HG02852 (cell line): ENCODE measurements at regions not wholly inside any gene's neighbourhood (a gene's known extent, or its start where the extent isn't known, plus 50 kb on each side); places are given as distances from the start of the nearest gene placed in this dataset.

Experiments used
- ATAC-seq: cut with Tn5 transposase; IDR thresholded peaks from one replicate; pipeline ENCODE4 v1.9.1; 2021; ENCODE audit warnings: mild to moderate bottlenecking, moderate library complexity; ENCODE audit not compliant: unreplicated experiment

DNA sequence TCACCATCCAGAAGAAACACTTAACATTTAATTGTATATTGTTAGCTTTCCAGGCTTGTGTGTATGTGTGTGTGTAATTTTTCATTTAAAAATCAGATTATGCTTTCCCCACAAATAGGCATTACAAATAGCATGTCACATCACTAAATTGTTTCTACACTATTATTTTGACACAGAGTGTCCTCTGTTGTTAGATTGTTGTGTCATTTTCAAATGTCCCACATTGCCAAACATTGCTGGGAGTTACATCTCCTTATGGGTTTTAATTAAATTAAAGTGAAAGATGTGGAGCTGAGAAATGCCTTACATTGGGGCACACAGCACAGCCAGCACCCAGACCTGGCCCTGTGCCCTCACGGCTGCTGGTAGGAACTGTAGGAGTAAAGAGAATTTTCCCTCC is 295.6 kb downstream of the ZEB1 start:
- ATAC-seq, result no peak

DNA sequence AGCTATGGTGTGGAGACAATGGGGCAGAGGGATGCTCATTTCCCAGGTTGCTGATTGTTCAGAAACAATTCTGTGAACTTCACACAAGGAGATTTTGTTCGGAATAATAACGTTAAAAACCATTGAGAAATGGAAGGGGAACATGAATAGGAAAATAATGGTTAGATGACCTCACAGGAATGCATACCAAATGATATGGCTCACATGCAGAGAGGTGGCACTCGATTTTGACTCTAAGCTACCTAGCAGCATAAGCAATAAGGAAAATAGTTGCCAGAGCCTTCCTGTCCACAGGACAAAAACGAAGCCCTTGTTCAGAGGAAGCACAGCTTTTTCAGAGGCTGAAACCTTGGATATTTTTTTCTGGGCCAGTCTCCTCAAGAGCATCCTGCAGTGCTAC is 293.1 kb downstream of the ZEB1 start:
- ATAC-seq, result no peak

DNA sequence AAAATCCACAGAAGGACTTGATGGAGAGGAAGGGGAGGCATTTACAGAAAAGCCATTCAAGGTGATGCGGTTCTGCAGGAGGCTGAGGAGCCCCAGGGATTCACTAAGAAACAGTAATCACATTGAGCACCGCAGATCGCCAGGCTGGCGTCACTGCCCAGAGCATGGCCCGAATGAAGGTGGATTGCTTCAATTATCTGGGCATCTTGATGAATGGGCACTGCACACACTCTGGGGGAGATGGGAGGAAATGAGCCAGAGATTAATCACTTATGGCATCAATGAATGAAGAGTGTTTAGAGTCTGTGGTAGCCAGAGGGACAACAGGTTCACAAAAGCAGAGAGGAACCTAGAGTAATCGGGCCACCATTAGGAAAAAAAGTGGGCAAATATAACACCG is 292.1 kb downstream of the ZEB1 start:
- no peak for ATAC-seq

DNA sequence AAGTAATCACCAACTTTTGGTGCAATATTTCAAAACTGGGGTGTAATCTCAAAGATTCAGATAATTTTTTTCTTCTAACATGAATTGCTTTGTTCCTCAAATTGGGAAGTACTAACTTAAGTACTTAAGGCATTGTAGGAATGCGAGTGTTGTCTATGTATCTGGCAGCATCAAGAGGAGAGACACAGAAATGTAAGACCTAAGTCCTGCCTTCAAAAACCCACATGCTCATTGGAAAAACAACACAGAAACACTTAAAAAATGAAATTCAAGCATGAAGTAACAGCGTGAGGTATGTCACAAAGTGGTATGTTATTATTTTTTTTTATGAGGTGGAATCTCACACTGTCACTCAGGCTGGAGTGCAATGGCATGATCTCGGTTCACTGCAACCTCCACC is 288.5 kb downstream of the ZEB1 start:
- ATAC-seq, result no peak

GRCh38 chr10:31606841-31607240 is 287.8 kb downstream of the ZEB1 start:
- ATAC-seq, result no peak

DNA sequence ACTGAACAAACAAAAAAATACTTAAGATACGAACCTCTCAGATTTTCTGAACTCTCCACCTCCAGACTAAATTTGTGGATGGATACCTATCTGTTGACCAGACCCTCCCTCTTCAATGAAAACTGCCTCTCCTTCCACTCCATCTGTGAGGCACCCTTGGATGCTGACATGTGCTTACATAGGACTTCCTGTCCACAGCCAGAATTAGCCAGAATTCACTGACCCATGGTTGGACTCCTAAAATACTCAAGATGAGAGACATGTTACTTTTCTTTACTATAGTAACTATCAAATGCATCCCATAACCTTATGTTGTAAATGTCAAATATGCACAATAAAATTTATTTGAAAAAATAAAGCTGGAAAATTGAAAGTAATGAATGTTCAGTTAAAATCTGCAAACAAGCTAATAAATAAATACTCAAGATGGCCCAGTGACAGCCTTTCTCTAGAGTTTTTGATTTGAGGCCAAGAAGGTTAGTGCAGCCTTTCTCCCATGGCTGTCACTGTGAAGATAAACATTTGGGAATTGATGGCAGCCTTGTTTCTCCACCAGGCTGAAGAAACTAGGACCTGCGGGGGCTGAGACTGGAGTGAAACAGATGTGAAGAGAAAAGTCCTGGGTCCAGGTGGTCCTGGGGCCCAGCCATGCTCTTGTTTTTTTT is 287.0 kb downstream of the ZEB1 start:
- no peak for ATAC-seq

- no peak for ATAC-seq
Measured at GRCh38 chr10:31605426-31605825, 286.4 kb downstream of the ZEB1 start.

DNA sequence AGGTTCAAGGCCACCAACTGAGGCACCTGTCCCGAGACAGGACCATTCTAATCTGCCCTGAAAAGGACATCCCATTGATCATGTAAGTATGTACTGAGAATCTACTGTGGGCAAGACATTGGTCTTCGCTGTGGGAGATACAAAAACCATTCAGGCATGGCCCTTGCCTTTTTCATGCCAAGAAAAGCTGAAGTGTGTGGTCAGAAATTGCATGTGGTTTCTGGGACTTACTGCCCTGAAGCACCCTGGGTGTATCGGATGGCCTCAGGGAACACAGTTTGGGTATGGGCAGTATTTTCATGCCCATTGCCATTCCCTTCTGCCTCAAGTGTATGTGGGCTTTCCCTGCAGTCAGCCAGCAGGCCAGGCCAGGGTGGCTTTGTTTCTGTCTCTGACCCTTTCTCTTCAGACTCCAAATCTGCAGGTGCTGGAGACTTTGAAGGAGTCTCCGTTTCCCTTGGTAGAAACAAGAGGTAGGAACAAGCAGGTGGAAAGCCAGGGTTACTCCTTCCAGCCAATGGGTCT is 285.7 kb downstream of the ZEB1 start:
- ATAC-seq, result no peak

DNA sequence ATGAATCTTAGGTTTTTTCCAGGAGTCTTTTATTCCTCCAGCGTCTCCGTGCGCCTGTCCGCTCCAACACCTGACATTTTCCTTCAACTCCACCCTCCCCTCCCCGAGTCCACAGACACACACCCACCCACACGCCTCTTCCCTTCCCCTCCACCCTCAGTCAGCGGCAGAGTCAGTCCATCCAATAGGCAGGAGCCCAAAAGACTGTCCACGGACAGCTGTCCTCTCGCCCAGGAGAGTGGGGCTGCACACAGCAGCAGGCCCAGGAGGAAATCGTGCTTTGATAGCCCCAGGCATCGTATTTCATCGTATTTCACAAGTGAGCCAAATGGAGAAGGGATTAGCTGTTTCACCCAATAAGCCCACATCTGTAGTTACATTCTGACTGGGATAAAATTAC is 285.1 kb downstream of the ZEB1 start:
- no peak for ATAC-seq

- peak; percentile 96 for ATAC-seq
Measured at GRCh38 chr10:31603235-31604087, 284.4 kb downstream of the ZEB1 start.

DNA sequence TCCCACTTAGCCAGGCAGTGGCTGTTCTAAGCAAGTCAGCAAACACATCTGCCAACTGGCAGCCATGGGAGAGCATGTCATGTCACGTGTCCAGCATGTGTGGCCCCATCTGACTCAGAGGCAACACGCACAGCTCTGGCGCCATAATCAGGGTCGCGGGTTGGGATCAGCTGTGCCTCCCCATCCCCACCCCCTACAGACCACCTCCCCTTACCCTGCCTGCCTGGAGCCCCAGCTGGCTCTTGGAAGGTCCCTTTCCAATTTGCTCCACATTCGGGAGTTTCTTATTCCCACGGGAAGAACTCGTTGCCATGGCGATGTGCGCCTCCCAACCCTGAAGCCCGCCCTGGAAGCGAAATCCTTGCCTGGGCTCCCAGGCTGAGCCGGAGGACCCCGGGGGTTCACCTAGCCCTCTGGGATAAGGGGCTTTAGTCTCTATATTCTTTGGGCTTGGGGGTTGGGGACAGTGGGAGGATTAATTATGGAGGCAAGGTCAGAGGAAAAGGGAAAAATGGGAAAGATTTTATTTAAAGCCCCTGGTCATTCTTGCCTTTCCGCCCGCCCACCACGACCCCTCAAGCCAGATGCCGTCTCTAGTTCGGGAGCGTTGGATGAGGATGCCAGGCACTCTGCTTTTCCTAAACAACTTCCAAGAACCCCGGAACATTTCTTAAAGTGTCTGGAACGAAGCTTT is 283.7 kb downstream of the ZEB1 start:
- no peak for ATAC-seq

DNA sequence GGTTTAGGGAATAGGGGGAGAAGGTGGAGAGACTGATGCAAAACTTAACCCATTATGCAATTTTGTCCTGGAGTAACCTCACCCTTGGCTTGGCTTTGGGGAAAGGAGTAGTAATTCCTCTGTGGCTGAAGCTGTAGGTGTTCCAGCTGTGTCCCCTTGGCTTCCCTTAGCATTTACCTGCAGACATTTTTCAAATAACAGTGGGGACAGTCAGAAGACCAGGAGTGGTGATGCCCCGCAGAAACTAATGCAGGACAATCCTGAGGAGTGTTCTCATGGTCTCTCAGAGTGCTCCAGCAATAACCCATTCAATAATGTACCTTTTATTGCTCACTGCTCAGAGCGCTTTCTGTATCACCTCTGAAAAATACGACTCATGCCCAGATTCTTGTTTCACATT is 282.1 kb downstream of the ZEB1 start:
- ATAC-seq, result no peak

- ATAC-seq, result no peak
Measured at GRCh38 chr10:31599626-31600504, 280.8 kb downstream of the ZEB1 start.

- no peak for ATAC-seq
Measured at GRCh38 chr10:31596765-31597164, 277.7 kb downstream of the ZEB1 start.

DNA sequence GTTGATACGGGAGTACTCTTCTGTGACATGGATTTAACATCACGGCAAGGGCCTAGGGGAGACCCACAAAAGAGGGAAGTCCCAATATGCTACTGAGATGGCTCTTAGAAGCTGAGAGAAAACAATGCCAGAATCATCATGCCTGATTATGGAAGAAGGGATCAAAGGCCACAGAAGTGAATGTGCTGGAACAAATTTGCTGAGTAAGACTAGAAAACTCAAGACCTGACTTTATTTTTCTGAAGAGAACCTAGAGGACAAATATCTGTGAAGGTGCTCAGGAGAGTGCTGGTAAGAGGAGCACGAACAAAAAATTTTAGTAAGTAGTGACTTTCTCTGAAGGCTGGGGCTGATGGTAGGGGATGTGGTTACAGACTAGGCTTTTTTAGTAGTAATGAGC is 277.0 kb downstream of the ZEB1 start:
- ATAC-seq, result no peak

GRCh38 chr10:31594347-31594873 is 275.4 kb downstream of the ZEB1 start:
- ATAC-seq, result no peak

- ATAC-seq, result no peak
Measured at GRCh38 chr10:31593124-31593523, 274.1 kb downstream of the ZEB1 start.

- no peak for ATAC-seq
Measured at GRCh38 chr10:31591569-31591968, 272.6 kb downstream of the ZEB1 start.

GRCh38 chr10:31590023-31590800 is 271.2 kb downstream of the ZEB1 start:
- ATAC-seq, result no peak

DNA sequence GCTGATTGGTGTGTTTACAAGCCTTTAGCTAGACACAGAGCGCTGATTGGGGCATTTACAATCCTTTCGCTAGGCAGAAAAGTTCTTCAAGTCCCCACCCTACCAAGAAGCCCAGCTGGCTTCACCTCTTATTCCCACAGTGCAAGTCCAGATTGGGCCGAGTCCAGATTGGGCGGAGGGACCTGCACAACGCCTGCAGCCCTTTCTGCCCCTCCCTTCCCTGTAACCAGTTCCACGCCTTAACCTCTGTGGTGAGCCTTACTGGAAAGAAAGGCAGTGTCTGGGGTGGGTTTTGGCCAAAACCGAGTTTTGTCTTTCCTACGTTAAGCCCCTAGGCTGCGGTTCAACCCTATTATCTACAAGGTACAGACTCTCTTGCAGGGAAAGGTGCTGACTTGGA is 268.7 kb downstream of the ZEB1 start:
- ATAC-seq, result no peak
